GM23338 (cell line): ENCODE measurements at regions not wholly inside any gene's neighbourhood (a gene's known extent, or its start where the extent isn't known, plus 50 kb on each side); places are given as distances from the start of the nearest gene placed in this dataset.

Experiments
- CREB1 ChIP-seq: fragments of 250-450 bp; sonication (Bioruptor Pico); IDR thresholded peaks from 2 replicates; pipeline ENCODE4 v1.5.0; 2020; ENCODE audit warnings: low read depth, mild to moderate bottlenecking, moderate library complexity
- EZH2 ChIP-seq: fragments of 200-600 bp; sonication (generic); IDR thresholded peaks from one replicate; pipeline ENCODE4 v1.8.0; 2017; ENCODE audit warnings: antibody characterized with exemption, mild to moderate bottlenecking, low read depth; ENCODE audit not compliant: unreplicated experiment
- EZH2phosphoT487 ChIP-seq: fragments of 200-600 bp; sonication (generic); IDR thresholded peaks from one replicate; pipeline ENCODE4 v1.8.1; 2018; ENCODE audit warnings: antibody characterized with exemption; ENCODE audit not compliant: unreplicated experiment
- NANOG ChIP-seq: IDR thresholded peaks from 2 replicates; pipeline ENCODE4 v1.6.1; 2016; ENCODE audit warnings: antibody characterized with exemption, borderline replicate concordance
- ZNF114 ChIP-seq: fragments of 250-450 bp; sonication (Bioruptor Pico); IDR thresholded peaks from 2 replicates; pipeline ENCODE4 v1.5.0; 2020; ENCODE audit warnings: mild to moderate bottlenecking, moderate library complexity
- TF ChIP-seq, protein P1 (sequence below): fragments of 250-450 bp; sonication (Bioruptor Pico); IDR thresholded peaks from 2 replicates; pipeline ENCODE4 v1.5.0; 2020; ENCODE audit warnings: mild to moderate bottlenecking, moderate library complexity
- TF ChIP-seq, protein P2 (sequence below), 2 experiments: fragments of 200-600 bp in 1 of 2; sonication (generic) in 1 of 2; conservative IDR thresholded peaks; 2 replicates each; pipeline versions ENCODE4 v1.5.1 to v1.6.1; 2016 to 2017; ENCODE audit warnings: antibody characterized with exemption in 2 of 2, low read depth in 2 of 2, mild to moderate bottlenecking in 2 of 2, moderate library complexity in 1 of 2
- TF ChIP-seq, protein P3 (sequence below): IDR thresholded peaks from one replicate; pipeline ENCODE4 v1.6.1; 2018; ENCODE audit warnings: antibody characterized with exemption; ENCODE audit not compliant: unreplicated experiment

DNA sequence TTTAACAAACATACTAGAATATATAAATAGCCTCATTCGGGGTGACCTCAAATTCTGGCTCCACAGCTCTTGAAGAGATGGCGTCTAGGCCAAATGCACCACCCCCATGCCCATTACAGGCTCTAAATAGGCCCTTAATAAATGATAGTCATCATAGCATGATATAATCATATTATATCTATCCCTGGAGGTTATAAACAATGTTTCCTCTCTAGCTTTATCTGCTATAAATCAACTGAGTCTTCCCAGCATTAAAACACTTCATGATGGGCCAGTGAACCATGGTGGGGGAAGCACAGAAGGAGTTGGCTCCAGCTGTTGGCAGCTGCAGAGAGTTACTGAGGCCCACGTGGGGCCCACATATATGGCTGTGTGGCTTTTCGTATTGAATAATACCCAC is 214.9 kb upstream of the MPHOSPH6 start (continued):
- TF ChIP-seq, protein P1, sequence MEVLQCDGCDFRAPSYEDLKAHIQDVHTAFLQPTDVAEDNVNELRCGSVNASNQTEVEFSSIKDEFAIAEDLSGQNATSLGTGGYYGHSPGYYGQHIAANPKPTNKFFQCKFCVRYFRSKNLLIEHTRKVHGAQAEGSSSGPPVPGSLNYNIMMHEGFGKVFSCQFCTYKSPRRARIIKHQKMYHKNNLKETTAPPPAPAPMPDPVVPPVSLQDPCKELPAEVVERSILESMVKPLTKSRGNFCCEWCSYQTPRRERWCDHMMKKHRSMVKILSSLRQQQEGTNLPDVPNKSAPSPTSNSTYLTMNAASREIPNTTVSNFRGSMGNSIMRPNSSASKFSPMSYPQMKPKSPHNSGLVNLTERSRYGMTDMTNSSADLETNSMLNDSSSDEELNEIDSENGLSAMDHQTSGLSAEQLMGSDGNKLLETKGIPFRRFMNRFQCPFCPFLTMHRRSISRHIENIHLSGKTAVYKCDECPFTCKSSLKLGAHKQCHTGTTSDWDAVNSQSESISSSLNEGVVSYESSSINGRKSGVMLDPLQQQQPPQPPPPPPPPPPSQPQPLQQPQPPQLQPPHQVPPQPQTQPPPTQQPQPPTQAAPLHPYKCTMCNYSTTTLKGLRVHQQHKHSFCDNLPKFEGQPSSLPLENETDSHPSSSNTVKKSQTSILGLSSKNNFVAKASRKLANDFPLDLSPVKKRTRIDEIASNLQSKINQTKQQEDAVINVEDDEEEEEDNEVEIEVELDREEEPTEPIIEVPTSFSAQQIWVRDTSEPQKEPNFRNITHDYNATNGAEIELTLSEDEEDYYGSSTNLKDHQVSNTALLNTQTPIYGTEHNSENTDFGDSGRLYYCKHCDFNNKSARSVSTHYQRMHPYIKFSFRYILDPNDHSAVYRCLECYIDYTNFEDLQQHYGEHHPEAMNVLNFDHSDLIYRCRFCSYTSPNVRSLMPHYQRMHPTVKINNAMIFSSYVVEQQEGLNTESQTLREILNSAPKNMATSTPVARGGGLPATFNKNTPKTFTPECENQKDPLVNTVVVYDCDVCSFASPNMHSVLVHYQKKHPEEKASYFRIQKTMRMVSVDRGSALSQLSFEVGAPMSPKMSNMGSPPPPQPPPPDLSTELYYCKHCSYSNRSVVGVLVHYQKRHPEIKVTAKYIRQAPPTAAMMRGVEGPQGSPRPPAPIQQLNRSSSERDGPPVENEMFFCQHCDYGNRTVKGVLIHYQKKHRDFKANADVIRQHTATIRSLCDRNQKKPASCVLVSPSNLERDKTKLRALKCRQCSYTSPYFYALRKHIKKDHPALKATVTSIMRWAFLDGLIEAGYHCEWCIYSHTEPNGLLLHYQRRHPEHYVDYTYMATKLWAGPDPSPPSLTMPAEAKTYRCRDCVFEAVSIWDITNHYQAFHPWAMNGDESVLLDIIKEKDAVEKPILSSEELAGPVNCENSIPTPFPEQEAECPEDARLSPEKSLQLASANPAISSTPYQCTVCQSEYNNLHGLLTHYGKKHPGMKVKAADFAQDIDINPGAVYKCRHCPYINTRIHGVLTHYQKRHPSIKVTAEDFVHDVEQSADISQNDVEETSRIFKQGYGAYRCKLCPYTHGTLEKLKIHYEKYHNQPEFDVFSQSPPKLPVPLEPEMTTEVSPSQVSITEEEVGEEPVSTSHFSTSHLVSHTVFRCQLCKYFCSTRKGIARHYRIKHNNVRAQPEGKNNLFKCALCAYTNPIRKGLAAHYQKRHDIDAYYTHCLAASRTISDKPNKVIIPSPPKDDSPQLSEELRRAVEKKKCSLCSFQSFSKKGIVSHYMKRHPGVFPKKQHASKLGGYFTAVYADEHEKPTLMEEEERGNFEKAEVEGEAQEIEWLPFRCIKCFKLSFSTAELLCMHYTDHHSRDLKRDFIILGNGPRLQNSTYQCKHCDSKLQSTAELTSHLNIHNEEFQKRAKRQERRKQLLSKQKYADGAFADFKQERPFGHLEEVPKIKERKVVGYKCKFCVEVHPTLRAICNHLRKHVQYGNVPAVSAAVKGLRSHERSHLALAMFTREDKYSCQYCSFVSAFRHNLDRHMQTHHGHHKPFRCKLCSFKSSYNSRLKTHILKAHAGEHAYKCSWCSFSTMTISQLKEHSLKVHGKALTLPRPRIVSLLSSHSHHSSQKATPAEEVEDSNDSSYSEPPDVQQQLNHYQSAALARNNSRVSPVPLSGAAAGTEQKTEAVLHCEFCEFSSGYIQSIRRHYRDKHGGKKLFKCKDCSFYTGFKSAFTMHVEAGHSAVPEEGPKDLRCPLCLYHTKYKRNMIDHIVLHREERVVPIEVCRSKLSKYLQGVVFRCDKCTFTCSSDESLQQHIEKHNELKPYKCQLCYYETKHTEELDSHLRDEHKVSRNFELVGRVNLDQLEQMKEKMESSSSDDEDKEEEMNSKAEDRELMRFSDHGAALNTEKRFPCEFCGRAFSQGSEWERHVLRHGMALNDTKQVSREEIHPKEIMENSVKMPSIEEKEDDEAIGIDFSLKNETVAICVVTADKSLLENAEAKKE: no peak
- no peak for TF ChIP-seq ZNF114 (CRISPR knock-in tag)
- TF ChIP-seq NANOG: no peak
- TF ChIP-seq, protein P2, sequence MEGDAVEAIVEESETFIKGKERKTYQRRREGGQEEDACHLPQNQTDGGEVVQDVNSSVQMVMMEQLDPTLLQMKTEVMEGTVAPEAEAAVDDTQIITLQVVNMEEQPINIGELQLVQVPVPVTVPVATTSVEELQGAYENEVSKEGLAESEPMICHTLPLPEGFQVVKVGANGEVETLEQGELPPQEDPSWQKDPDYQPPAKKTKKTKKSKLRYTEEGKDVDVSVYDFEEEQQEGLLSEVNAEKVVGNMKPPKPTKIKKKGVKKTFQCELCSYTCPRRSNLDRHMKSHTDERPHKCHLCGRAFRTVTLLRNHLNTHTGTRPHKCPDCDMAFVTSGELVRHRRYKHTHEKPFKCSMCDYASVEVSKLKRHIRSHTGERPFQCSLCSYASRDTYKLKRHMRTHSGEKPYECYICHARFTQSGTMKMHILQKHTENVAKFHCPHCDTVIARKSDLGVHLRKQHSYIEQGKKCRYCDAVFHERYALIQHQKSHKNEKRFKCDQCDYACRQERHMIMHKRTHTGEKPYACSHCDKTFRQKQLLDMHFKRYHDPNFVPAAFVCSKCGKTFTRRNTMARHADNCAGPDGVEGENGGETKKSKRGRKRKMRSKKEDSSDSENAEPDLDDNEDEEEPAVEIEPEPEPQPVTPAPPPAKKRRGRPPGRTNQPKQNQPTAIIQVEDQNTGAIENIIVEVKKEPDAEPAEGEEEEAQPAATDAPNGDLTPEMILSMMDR (conservative IDR thresholded peaks at IDR 0.05; ENCODE audit: low read depth in 2 of 2): no peak
- TF ChIP-seq EZH2: no peak
- TF ChIP-seq, protein P3, sequence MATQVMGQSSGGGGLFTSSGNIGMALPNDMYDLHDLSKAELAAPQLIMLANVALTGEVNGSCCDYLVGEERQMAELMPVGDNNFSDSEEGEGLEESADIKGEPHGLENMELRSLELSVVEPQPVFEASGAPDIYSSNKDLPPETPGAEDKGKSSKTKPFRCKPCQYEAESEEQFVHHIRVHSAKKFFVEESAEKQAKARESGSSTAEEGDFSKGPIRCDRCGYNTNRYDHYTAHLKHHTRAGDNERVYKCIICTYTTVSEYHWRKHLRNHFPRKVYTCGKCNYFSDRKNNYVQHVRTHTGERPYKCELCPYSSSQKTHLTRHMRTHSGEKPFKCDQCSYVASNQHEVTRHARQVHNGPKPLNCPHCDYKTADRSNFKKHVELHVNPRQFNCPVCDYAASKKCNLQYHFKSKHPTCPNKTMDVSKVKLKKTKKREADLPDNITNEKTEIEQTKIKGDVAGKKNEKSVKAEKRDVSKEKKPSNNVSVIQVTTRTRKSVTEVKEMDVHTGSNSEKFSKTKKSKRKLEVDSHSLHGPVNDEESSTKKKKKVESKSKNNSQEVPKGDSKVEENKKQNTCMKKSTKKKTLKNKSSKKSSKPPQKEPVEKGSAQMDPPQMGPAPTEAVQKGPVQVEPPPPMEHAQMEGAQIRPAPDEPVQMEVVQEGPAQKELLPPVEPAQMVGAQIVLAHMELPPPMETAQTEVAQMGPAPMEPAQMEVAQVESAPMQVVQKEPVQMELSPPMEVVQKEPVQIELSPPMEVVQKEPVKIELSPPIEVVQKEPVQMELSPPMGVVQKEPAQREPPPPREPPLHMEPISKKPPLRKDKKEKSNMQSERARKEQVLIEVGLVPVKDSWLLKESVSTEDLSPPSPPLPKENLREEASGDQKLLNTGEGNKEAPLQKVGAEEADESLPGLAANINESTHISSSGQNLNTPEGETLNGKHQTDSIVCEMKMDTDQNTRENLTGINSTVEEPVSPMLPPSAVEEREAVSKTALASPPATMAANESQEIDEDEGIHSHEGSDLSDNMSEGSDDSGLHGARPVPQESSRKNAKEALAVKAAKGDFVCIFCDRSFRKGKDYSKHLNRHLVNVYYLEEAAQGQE: no peak
- no peak for TF ChIP-seq EZH2phosphoT487
- TF ChIP-seq CREB1: no peak
